ENCODE measurements at regions not wholly inside any gene's neighbourhood (a gene's known extent, or its start where the extent isn't known, plus 50 kb on each side); places are given as distances from the start of the nearest gene placed in this dataset.

DNA sequence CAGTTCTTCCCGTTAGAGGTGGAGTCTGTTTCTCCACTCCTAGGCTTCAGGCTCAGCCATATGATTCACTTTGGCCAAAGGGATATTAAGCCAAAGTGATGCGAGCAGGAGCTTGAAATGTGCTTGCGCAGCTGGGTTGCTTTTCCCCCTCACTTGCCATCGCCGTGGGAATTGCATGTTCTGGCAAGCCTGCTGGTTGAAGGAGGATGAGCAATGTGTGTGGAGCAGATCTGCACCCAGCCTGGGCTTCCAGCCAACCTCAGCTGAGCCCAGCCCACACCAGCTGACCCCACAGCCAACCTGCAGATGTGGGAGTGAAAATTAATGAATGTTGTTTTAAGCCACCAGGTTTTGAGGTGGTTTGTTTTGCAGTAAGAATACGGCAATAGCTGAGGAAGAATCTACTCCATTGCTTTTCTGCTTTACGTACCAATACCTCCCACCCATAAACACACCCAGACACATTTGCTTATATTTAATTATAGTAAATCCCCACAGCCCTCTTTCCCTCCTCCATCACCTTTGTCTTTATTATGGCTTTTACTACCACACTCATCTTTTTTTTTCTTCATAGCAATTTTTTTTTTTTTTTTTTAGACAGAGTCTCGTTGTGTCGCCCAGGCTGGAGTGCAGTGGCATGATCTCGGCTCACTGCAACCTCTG, 132.8 kb upstream of the FUNDC1 start:
- TF ChIP-seq, protein P1, sequence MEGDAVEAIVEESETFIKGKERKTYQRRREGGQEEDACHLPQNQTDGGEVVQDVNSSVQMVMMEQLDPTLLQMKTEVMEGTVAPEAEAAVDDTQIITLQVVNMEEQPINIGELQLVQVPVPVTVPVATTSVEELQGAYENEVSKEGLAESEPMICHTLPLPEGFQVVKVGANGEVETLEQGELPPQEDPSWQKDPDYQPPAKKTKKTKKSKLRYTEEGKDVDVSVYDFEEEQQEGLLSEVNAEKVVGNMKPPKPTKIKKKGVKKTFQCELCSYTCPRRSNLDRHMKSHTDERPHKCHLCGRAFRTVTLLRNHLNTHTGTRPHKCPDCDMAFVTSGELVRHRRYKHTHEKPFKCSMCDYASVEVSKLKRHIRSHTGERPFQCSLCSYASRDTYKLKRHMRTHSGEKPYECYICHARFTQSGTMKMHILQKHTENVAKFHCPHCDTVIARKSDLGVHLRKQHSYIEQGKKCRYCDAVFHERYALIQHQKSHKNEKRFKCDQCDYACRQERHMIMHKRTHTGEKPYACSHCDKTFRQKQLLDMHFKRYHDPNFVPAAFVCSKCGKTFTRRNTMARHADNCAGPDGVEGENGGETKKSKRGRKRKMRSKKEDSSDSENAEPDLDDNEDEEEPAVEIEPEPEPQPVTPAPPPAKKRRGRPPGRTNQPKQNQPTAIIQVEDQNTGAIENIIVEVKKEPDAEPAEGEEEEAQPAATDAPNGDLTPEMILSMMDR (IDR thresholded peaks at IDR 0.05): no peak
- no peak for TF ChIP-seq POLR2A (IDR thresholded peaks at IDR 0.05)
- no peak for TF ChIP-seq POLR2AphosphoS5 (IDR thresholded peaks at IDR 0.05)
